Thyroid gland (tissue), 4 donors: ENCODE measurements at regions not wholly inside any gene's neighbourhood (a gene's known extent, or its start where the extent isn't known, plus 50 kb on each side); places are given as distances from the start of the nearest gene placed in this dataset.
"Not testable (repeated sequence)": the region's sequence is repeated elsewhere in the genome, so short reads cannot be mapped to it uniquely, and the experiment has no call there.

ENCODE experiments used
- DNase-seq, 2 donors: peaks; one replicate each; pipeline ENCODE4 v3.0.0-alpha.2; 2019
- H3K27ac ChIP-seq, 3 donors: fragments of 200-600 bp; sonication (generic); 1 replicate in 2 of 3; 2 replicates in 1 of 3; pipeline ENCODE4 v1.5.1; 2016 to 2019; ENCODE audit warnings: mild to moderate bottlenecking in 1 of 3, moderate library complexity in 1 of 3
- H3K27me3 ChIP-seq: fragments of 200-600 bp; sonication (generic); one replicate; pipeline ENCODE4 v1.5.1; 2019
- H3K36me3 ChIP-seq, 2 donors: fragments of 200-600 bp; sonication (generic); one replicate each; pipeline ENCODE4 v1.5.1; 2016 to 2019
- H3K4me1 ChIP-seq, 2 donors: fragments of 200-600 bp; sonication (generic); one replicate each; pipeline ENCODE4 v1.5.1; 2017 to 2019
- H3K4me3 ChIP-seq, 3 donors: fragments of 200-600 bp; sonication (generic); replicated peaks in 1 of 3; 1 replicate in 2 of 3; 2 replicates in 1 of 3; pipeline ENCODE4 v1.5.1; 2016; ENCODE audit warnings: mild to moderate bottlenecking in 1 of 3
- H3K9me3 ChIP-seq: fragments of 200-600 bp; sonication (generic); one replicate; pipeline ENCODE4 v1.5.1; 2017
- POLR2A ChIP-seq, 2 donors: fragments of 450-650 bp; IDR thresholded peaks; one replicate each; pipeline ENCODE4 v1.6.1; 2017; ENCODE audit warnings: antibody characterized with exemption in 2 of 2, mild to moderate bottlenecking in 2 of 2, moderate library complexity in 1 of 2
- WGBS, 2 donors: methylation state at CpG; one replicate each; pipeline ENCODE4 v1.1.5; 2017; 5-methylcytosine and 5-hydroxymethylcytosine counted together
- intact Hi-C: fragments of 100-400 bp; cut with DNase I; formaldehyde crosslinking; loops from one replicate; pipeline ENCODE4 v1.15.1; 2023
- TF ChIP-seq, protein P1 (sequence below), 6 experiments: fragments of 200-600 bp in 3 of 6; fragments of 450-650 bp in 3 of 6; sonication (generic) in 3 of 6; IDR thresholded peaks; one replicate each; pipeline ENCODE4 v1.5.1; 2016 to 2019; ENCODE audit warnings: antibody characterized with exemption in 6 of 6, mild to moderate bottlenecking in 2 of 6, inconsistent platforms in 1 of 6, moderate library complexity in 1 of 6

DNA sequence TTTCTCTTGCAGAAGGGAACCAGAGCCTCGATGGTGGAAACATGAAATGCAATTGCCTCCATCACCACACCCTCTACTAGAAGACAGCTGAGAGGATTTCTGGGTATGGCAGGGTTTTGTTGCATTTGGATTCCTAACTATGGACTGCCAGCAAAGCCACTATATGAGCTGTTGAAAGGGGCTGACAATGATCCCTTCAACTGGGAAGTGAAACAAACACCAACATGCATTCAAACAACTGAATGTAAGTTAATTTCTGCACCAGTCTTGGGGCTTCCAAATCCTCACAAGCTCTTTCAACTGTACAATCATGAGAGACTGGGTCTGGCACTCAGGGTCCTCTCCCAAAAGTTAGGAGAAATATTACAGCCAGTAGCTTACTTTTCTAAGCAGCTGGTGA lies 116.7 kb upstream of the PLCL2 start:
- TF ChIP-seq POLR2A (IDR thresholded peaks at IDR 0.05) = no peak
- no peak for DNase-seq
- Histone ChIP-seq H3K27me3 (no peaks in the 10 kb centered on the region), H3K27ac (no peak overlapping the region), H3K4me1 (no peaks in the 10 kb centered on the region), H3K4me3 (no peak overlapping the region), H3K9me3 (no peaks in the 10 kb centered on the region), H3K36me3 (no peaks in the 10 kb centered on the region)
- intact Hi-C loops = no loop called here
- 83 to 89% methylated on average over 1 of the region's 1 CpG for WGBS, 2 donors

DNA sequence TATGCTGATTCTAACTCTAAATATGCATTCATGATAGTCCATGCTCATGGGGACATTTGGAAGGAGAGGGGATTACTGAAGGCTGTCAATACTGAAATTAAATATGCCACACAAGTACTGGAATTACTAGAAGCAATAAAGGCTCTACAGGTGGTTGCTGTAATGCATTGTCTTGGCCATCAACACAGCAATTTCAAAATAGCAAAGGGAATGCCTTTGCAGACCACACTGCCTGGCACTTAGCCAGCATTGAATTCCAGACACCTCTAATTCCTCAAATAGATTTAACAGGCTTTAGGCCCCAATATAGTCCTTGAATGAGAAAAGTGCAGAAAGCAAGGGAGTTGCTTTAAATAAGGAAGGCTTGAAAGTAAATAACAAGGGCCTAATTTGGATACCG lies 115.8 kb upstream of the PLCL2 start:
- WGBS, 2 donors = 48 to 49% methylated on average over 1 of the region's 1 CpG
- Histone ChIP-seq H3K9me3 (no peaks in the 10 kb centered on the region), H3K27ac (no peak overlapping the region), H3K27me3 (no peaks in the 10 kb centered on the region), H3K4me1 (no peaks in the 10 kb centered on the region), H3K4me3 (no peak overlapping the region), H3K36me3 (no peaks in the 10 kb centered on the region)
- no peak for DNase-seq
- intact Hi-C loops = no loop called here
- TF ChIP-seq, protein P1, sequence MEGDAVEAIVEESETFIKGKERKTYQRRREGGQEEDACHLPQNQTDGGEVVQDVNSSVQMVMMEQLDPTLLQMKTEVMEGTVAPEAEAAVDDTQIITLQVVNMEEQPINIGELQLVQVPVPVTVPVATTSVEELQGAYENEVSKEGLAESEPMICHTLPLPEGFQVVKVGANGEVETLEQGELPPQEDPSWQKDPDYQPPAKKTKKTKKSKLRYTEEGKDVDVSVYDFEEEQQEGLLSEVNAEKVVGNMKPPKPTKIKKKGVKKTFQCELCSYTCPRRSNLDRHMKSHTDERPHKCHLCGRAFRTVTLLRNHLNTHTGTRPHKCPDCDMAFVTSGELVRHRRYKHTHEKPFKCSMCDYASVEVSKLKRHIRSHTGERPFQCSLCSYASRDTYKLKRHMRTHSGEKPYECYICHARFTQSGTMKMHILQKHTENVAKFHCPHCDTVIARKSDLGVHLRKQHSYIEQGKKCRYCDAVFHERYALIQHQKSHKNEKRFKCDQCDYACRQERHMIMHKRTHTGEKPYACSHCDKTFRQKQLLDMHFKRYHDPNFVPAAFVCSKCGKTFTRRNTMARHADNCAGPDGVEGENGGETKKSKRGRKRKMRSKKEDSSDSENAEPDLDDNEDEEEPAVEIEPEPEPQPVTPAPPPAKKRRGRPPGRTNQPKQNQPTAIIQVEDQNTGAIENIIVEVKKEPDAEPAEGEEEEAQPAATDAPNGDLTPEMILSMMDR (IDR thresholded peaks at IDR 0.05) = no peak
- TF ChIP-seq POLR2A (IDR thresholded peaks at IDR 0.05) = no peak

DNA sequence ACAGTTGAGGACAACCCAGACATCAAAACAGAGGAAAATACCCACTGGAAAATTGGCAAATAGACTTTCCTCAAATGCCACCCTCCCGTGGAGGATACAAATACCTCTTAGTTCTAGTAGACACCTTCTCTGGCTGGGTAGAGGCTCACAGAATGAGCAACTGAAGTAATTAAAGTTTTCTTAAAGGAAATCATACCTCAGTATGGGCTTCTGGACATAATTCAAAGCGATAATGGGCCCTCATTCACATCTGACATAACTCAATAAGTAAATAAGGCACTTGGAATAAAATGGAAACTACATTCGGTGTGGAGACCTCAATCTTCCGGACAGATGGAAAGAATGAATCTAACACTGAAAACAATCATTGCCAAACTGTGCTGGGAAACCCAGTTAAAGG lies 115.2 kb upstream of the PLCL2 start:
- Histone ChIP-seq H3K27ac (no peak overlapping the region), H3K36me3 (no peaks in the 10 kb centered on the region), H3K9me3 (no peaks in the 10 kb centered on the region), H3K4me3 (no peak overlapping the region), H3K27me3 (no peaks in the 10 kb centered on the region), H3K4me1 (no peaks in the 10 kb centered on the region)
- TF ChIP-seq, protein P1 (IDR thresholded peaks at IDR 0.05) = no peak
- no peak for TF ChIP-seq POLR2A (IDR thresholded peaks at IDR 0.05)
- no peak for DNase-seq
- 89 to 93% methylated on average over 4 of the region's 4 CpGs for WGBS, 2 donors
- intact Hi-C loops = no loop called here

DNA sequence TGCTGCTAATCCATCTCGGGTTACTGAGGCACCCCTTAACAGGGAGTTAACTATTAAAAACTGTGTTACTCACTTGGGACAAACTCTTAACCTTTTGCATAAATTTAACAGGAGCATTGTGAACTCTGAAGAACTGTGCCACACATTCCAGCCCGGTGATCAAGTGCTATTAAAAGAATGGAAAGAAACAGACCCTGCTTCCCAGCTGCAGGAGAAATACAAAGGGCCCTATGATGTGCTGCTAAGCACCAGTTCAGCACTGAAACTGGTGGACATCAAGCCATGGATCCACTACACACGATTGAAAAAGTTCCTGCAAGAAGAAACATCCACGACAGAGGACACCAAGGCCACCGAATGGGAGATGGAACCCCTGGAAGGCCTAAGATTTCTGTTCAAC lies 114.7 kb upstream of the PLCL2 start:
- no peak overlapping the region for H3K27ac ChIP-seq
- WGBS, 2 donors = 59 to 64% methylated on average over 5 of the region's 5 CpGs
- no peak for DNase-seq

DNA sequence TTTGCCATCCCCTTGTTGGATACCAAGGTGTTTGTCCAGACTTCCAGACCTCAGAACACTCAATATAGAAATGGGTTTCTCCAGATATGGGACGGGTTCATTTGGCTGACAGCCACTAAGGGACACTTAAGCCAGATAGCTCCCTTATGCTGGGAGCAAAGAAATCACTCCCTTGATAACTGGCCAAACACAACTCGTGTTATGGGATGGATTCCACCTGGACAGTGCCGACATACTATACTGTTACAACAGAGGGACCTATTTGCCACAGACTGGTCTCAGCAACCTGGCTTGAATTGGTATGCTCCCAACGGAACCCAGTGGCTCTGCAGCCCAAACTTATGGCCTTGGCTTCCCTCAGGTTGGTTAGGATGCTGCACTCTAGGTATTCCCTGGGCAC lies 114.0 kb upstream of the PLCL2 start:
- no peak overlapping the region for H3K4me3 ChIP-seq
- intact Hi-C loops = no loop called here
- 80 to 92% methylated on average over 4 of the region's 4 CpGs for WGBS, 2 donors

More for the DNA sequence above, 114.7 kb upstream of the PLCL2 start:
- Histone ChIP-seq H3K27me3 (no peaks in the 10 kb centered on the region), H3K4me1 (no peaks in the 10 kb centered on the region), H3K36me3 (no peaks in the 10 kb centered on the region), H3K9me3 (no peaks in the 10 kb centered on the region), H3K4me3 (no peak overlapping the region)
- intact Hi-C loops = no loop called here
- no peak for TF ChIP-seq POLR2A (IDR thresholded peaks at IDR 0.05)
- TF ChIP-seq, protein P1 (IDR thresholded peaks at IDR 0.05) = no peak

DNA sequence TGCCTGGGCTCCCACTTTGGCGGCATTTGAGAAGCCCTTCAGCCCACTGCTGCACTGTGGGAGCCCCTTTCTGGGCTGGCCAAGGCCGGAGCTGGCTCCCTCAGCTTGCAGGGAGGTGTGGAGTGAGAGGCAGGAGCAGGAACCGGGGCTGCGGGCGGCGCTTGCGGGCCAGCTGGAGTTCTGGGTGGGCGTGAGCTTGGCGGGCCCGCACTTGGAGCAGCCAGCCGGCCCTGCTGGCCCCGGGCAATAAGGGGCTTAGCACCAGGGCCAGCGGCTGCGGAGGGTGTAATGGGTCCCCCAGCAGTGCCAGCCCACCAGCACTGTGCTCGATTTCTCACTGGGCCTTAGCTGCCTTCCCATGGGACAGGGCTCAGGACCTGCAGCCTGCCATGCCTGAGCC lies 111.2 kb upstream of the PLCL2 start:
- H3K27me3 ChIP-seq, H3K36me3 ChIP-seq, H3K27ac ChIP-seq, DNase-seq, H3K9me3 ChIP-seq, intact Hi-C loops, H3K4me3 ChIP-seq, H3K4me1 ChIP-seq: not testable (repeated sequence)
- WGBS, 2 donors = 79% methylated on average over 5 to 11 of the region's 15 CpGs

More for the DNA sequence above, 114.0 kb upstream of the PLCL2 start:
- DNase-seq = no peak
- Histone ChIP-seq H3K36me3 (no peaks in the 10 kb centered on the region), H3K9me3 (no peaks in the 10 kb centered on the region), H3K27ac (no peak overlapping the region), H3K4me1 (no peaks in the 10 kb centered on the region), H3K27me3 (no peaks in the 10 kb centered on the region)
- TF ChIP-seq, protein P1 (IDR thresholded peaks at IDR 0.05) = no peak
- TF ChIP-seq POLR2A (IDR thresholded peaks at IDR 0.05) = no peak

DNA sequence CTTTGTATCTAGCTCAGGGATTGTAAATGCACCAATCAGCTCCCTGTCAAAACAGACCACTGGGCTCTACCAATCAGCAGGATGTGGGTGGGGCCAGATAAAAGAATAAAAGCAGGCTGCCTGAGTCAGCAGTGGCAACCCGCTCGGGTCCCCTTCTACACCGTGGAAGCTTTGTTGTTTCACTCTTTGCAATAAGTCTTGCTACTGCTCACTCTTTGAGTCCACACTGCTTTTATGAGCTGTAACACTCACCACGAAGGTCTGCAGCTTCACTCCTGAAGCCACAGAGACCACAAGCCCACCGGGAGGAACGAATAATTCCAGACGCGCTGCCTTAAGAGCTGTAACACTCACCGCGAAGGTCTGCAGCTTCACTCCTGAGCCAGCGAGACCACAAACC lies 110.2 kb upstream of the PLCL2 start:
- H3K9me3 ChIP-seq, H3K27ac ChIP-seq, H3K27me3 ChIP-seq, DNase-seq, H3K36me3 ChIP-seq, H3K4me3 ChIP-seq, H3K4me1 ChIP-seq, intact Hi-C loops: not testable (repeated sequence)
- WGBS, 2 donors = 77 to 92% methylated on average over 11 of the region's 11 CpGs
